OCI-LY1 (cell line): ENCODE measurements at regions not wholly inside any gene's neighbourhood (a gene's known extent, or its start where the extent isn't known, plus 50 kb on each side); places are given as distances from the start of the nearest gene placed in this dataset.

Source experiments
- CTCF ChIP-seq: fragments of 200-600 bp; sonication (generic), shearing (Covaris generic); IDR thresholded peaks from 2 replicates; pipeline ENCODE4 v1.5.1; 2017; ENCODE audit warnings: mild to moderate bottlenecking, antibody characterized with exemption, low read length, moderate library complexity, mixed read lengths
- EZH2 ChIP-seq: fragments of 200-600 bp; sonication (generic), shearing (Covaris generic); IDR thresholded peaks from 2 replicates; pipeline ENCODE4 v1.8.0; 2017; ENCODE audit warnings: borderline replicate concordance, mixed run types, mild to moderate bottlenecking, antibody characterized with exemption, low read length, moderate library complexity, mixed read lengths

DNA sequence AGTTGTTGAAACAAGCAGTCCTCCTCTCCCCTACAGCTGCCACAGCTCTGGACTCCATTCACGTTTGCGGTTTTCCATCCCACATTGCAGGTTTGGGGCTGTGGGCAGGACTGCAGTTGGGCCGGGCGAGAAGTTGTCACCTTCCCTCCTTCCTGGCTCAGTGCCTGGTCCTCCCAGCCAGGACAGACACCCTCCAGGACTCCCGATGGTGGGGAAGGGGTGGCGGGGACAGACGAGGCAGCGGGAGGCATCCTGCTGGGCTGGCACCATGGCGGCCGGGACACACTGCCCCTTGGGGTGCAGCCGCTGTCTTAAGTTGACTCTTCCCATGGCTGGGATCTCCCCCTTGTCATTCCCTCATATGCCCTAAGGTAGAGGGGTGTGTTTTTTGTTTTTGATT lies 615.2 kb downstream of the BRD1 start:
- TF ChIP-seq CTCF = no peak
- TF ChIP-seq EZH2 = no peak
